K562 (cell line): ENCODE measurements at regions not wholly inside any gene's neighbourhood (a gene's known extent, or its start where the extent isn't known, plus 50 kb on each side); places are given as distances from the start of the nearest gene placed in this dataset.
A peak's percentile ranks its signal among the peaks of the same experiment; 100 is the strongest.

Experiments used
- CREB1 ChIP-seq, 2 experiments: sonication (generic) in 1 of 2; formaldehyde crosslinking in 1 of 2; IDR thresholded peaks; 2 replicates each; pipeline versions ENCODE4 v1.6.1 to v1.8.0; 2012 to 2022; ENCODE audit warnings: inconsistent platforms in 1 of 2, mild to moderate bottlenecking in 1 of 2, missing genetic modification reagents in 1 of 2, moderate library complexity in 1 of 2
- EP400 ChIP-seq: fragments of 450-650 bp; IDR thresholded peaks from 2 replicates; pipeline ENCODE4 v1.6.1; 2017; ENCODE audit warnings: antibody characterized with exemption, mild to moderate bottlenecking, moderate library complexity
- ETV1 ChIP-seq: fragments of 450-650 bp; conservative IDR thresholded peaks from 2 replicates; pipeline ENCODE4 v1.6.1; 2016; ENCODE audit warnings: missing genetic modification characterization, control low read depth, low read depth, missing compliant biosample characterization
- FOXA3 ChIP-seq, 2 experiments: fragments of 450-650 bp in 1 of 2; sonication (generic) in 1 of 2; formaldehyde crosslinking; IDR thresholded peaks in 1 of 2; conservative IDR thresholded peaks in 1 of 2; 2 replicates each; pipeline versions ENCODE4 v1.4.0 to v1.8.0; 2020 to 2022; ENCODE audit warnings: mild to moderate bottlenecking in 2 of 2, missing genetic modification reagents in 1 of 2
- FOXO4 ChIP-seq: fragments of 450-650 bp; formaldehyde crosslinking; IDR thresholded peaks from 2 replicates; pipeline ENCODE4 v1.4.0; 2020; ENCODE audit warnings: mild to moderate bottlenecking, moderate library complexity
- MEF2A ChIP-seq: IDR thresholded peaks from 2 replicates; pipeline ENCODE4 v1.6.1; 2011; ENCODE audit warnings: low read depth, mild to moderate bottlenecking, low read length, moderate library complexity; ENCODE audit not compliant: control insufficient read depth
- NCOR1 ChIP-seq: fragments of 450-650 bp; IDR thresholded peaks from 2 replicates; pipeline ENCODE4 v1.6.1; 2016; ENCODE audit warnings: mild to moderate bottlenecking, moderate library complexity
- NFXL1 ChIP-seq: fragments of 450-650 bp; formaldehyde crosslinking; IDR thresholded peaks from 2 replicates; pipeline ENCODE4 v1.4.0; 2021; ENCODE audit warnings: mild to moderate bottlenecking
- RAD21 ChIP-seq, 2 experiments: fragments of 250-450 bp in 1 of 2; fragments of 450-650 bp in 1 of 2; sonication (Bioruptor Pico) in 1 of 2; formaldehyde crosslinking in 1 of 2; IDR thresholded peaks in 1 of 2; conservative IDR thresholded peaks in 1 of 2; 2 replicates each; pipeline versions ENCODE4 v1.4.0 to v1.8.0; 2020 to 2022; ENCODE audit warnings: mild to moderate bottlenecking in 2 of 2, moderate library complexity in 1 of 2
- THAP12 ChIP-seq: fragments of 250-450 bp; sonication (Bioruptor Pico); IDR thresholded peaks from 2 replicates; pipeline ENCODE4 v1.9.0; 2021; ENCODE audit warnings: mild to moderate bottlenecking, inconsistent platforms
- ZBTB9 ChIP-seq: fragments of 450-650 bp; formaldehyde crosslinking; IDR thresholded peaks from 2 replicates; pipeline ENCODE4 v1.4.0; 2020; ENCODE audit warnings: mild to moderate bottlenecking, moderate library complexity
- ZNF311 ChIP-seq: fragments of 250-450 bp; sonication (Bioruptor Pico); IDR thresholded peaks from 2 replicates; pipeline ENCODE4 v1.4.0; 2020; ENCODE audit warnings: mild to moderate bottlenecking, moderate library complexity
- ZNF398 ChIP-seq: fragments of 250-450 bp; sonication (Bioruptor Pico); IDR thresholded peaks from 2 replicates; pipeline ENCODE4 v1.8.0; 2021; ENCODE audit warnings: moderate library complexity, mild to moderate bottlenecking, inconsistent platforms
- ZNF592 ChIP-seq: fragments of 450-650 bp; IDR thresholded peaks from 2 replicates; pipeline ENCODE4 v1.6.1; 2017; ENCODE audit warnings: antibody characterized with exemption, mild to moderate bottlenecking
- ZNF764 ChIP-seq: fragments of 250-450 bp; sonication (Bioruptor Pico); IDR thresholded peaks from 2 replicates; pipeline ENCODE4 v1.4.0; 2020; ENCODE audit warnings: low read depth, mild to moderate bottlenecking, moderate library complexity

GRCh38 chr3:171970301-171970788 lies 69.0 kb upstream of the FNDC3B start (continued):
- TF ChIP-seq ZNF764 (CRISPR knock-in tag) (no peak), FOXO4 (CRISPR knock-in tag) (no peak), ZNF398 (CRISPR knock-in tag) (no peak), MEF2A (no peak; the same call in 1 of the 2 replicates), RAD21 (CRISPR knock-in tag; conservative IDR thresholded peaks at IDR 0.05 in 1 of 2, IDR thresholded peaks at IDR 0.05 in 1 of 2) (0 out of 4 replicates have a peak, but pooled peaks of 1 of the 2 experiments have one; percentile 4), ZNF311 (CRISPR knock-in tag) (peak; percentile 74; the same call in 1 of the 2 replicates), EP400 (peak; percentile 43; the same call in 1 of the 2 replicates), ZNF592 (peak; percentile 91), ZBTB9 (CRISPR knock-in tag) (0 out of 2 replicates have a peak, but pooled peaks have one; percentile 33), NFXL1 (CRISPR knock-in tag) (no peak), FOXA3 (CRISPR knock-in tag; conservative IDR thresholded peaks at IDR 0.05 in 1 of 2, IDR thresholded peaks at IDR 0.05 in 1 of 2) (no peak), NCOR1 (0 out of 2 replicates have a peak, but pooled peaks have one; percentile 8), CREB1 (IDR thresholded peaks at IDR 0.05) (no peak), CREB1 (CRISPR knock-in tag; IDR thresholded peaks at IDR 0.05) (0 out of 2 replicates have a peak, but pooled peaks have one; percentile 29), ETV1 (tag) (peak; percentile 70), THAP12 (CRISPR knock-in tag) (no peak)
